ENCODE measurements at regions not wholly inside any gene's neighbourhood (a gene's known extent, or its start where the extent isn't known, plus 50 kb on each side); places are given as distances from the start of the nearest gene placed in this dataset.
"Not testable (repeated sequence)": the region's sequence is repeated elsewhere in the genome, so short reads cannot be mapped to it uniquely, and the experiment has no call there.

DNA sequence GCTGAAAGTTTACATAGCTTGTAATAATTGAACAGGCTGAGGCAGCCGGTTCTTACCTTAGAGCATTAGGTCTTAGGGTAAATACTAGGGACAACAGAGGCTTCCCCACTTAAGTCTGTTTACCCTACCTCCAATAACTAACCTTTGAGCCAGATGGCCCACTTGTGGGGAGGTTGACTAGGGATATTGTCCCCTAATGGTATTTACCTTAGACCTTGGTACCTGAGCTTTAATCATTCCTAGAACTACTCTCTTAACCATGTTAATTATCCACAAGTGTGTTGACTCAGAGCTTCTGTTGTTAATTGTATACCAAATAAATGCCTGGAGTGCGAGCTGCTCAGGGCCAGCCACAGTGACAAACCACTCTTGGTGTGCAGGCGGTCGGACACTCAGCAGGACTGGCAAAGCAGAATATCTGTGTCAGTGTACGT is 299.2 kb downstream of the TRIML1 start:
- DNase-seq, result not testable (repeated sequence)

DNA sequence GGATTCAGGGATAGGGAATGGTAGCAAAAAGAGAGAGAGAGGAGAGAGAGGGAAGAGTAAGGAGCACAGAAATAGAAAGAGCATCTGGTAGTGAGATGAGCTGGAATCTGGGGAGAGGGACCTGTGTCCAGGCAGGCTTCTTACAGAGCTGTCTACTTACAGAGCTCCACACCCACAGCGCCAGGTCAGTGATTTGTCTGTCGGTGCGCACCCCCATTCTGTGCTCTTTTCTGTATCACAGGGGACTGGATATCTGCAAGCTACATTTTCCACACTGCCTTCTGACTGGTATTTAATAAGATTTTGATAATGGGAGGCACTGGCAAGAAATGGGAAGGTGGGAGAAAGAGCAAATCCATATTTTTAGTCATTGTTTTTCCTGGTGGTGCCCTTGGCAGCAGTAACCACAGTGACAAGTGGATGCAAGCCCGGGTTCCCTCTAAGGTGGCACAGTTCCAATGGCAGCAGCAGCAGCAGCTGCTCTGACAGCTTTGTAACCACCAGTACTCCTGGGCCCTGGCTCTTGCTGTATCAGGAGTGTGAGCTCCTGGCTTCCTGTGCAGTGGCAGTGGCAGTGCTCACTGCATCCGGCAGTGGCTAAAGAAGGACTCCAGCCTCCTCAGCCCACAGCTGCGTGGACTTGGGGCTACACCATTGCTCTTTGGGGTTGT is 300.5 kb downstream of the TRIML1 start:
- DNase-seq, result no peak

DNA sequence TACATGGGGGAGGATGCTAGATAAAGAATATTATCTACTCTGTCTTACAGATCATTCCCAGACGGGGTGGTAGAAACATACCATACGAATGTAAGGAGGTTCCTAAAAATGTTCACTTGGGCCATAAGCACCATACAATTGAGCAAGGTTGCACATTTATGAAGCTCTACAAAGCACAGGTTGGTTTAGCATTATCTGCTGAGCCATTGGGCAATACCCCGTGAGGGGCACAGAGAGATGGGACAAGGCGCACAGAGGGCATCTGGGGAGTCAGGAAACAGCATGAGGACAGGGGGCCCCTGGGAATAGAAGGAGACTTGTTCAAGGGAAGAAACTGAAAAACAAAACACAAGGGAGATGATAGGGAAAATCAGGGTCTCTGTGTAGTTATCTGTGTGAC is 305.3 kb downstream of the TRIML1 start:
- DNase-seq, result no peak

DNA sequence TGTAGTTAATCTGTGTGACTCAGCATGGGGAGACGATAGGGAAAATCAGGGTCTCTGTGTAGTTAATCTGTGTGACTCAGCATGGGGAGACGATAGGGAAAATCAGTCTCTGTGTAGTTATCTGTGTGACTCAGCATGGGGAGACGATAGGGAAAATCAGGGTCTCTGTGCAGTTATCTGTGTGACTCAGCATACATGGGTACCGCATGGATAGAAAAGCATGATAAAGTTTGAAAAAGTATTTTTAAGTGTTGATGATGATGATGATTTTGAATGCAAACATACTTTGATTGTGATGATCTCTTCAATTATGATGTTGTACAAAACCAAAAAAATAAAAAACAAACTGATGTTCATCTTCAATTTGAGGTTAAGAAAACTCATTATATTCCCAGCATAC is 309.8 kb downstream of the TRIML1 start:
- not testable (repeated sequence) for DNase-seq

DNA sequence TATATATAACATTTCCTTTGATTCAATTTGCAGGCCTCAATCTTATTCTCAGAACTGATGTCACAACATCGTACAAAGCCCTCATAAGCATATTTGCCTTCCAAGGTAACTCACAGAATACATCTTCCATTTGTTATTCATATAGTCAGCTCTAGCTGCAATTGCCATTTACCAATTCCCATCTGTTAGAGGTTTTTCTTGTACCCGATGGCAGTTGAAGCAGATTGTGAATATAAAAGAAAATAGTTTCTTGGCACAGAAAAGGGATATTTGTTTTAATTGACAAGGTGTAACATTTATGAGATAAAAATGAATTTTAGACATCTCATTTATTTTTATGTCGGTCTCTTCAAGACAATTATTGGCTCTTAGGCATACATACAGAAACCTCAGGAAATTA is 311.3 kb downstream of the TRIML1 start:
- DNase-seq, result no peak

DNA sequence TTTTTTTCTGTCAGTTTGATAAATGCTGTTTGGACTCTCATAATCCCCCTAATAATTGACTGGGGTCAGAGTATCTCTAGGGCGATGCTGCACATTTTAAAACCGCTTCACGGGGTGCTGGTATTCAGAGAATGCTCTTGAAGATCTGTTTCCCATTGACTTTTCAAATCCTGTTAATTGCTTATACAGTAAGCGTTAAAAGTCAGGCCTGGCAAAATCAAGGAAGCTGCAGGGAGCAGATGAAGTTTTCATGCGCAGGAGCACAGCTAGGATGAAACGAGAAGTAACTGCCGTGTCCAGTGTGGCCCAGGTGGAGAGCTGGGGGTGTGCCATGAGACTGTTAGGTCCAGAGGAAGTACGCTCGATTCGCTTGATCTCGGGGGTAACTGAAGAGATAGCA is 312.9 kb downstream of the TRIML1 start:
- DNase-seq, result no peak

DNA sequence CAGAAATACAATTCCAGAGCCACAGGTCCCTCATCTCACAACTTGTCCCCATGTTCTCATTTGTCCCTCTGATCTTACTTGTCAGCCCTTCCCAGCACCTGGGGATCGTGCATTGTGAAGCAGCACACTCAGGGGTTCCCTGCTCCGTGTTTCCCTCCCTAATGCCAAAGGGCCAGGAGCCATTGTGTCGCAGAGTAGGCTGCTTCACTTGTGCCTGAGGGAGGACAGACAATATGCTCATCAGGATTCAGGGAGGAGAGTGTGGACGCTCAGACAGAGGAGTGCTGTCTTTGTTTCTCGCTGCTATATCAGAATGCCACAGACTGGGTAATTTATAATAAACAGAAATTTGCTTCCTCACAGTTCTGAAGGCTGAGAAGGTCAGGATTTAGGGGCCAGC is 315.3 kb downstream of the TRIML1 start:
- no peak for DNase-seq

DNA sequence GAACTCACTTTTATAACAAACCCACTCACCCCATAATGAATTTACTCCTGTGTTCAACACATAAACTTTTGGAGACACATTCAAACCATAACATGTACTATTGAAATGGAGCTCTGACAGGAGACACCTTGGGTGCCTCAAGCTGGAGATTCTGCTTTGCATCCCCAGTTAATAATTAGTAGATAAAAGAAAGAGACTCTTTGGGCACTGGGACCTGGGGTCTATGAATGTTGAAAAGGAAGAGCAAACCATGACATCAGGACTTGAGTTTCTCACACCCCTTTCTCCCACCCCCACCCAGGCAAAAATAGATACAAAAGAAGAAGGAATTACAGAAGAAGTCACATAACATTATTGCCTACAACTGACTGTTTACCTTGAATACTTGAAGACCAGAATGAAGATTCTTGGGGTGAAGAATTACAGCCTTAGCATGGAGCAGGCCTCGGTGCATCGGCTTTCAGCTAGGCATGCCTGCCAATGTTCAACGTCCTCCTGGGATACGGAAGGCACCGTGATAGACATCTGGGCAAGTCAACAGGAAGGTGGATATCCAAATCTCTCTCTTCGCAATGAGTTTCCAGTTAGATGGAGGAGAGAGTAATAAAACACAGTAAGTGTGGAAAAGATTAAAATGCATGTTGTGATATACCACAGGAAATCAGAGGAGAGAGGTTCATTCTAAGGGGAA is 316.0 kb downstream of the TRIML1 start:
- no peak for DNase-seq

DNA sequence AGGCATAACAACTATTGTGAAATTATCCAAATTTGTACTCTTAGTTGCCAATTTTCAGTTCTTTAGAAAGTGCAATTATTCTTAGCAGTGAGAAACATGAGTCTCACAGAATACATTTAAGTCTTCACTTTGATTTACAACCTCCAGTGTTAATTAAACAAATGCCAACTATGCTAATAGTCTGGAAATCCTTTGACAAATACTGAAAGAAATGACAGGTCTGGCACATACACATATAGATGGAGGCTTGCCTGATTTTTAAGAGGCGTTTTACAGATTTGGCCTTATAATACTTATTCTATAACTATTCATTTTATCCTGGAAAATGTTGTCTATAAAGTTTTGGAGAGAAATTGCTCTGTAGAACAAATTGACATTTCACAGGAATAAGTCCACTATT is 320.1 kb downstream of the TRIML1 start:
- no peak for DNase-seq

DNA sequence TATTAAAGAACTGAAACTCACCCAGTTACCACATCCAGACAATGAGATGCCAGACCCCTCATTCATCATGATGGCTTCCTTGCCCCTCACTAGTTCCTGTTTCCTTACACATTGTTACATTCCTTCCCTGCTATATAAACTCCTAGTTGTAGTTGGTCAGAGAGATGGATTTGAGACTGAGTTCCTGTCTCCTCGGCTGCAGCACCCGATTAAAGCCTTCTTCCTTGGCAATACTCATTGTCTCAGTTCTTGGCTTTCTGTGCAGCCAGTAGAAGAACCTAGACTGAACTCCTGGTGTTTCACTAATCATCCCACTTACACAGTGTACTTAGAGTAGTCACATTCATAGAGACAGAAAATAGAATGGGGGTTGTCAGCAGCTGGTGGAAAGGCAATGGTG is 324.7 kb downstream of the TRIML1 start:
- DNase-seq, result no peak

DNA sequence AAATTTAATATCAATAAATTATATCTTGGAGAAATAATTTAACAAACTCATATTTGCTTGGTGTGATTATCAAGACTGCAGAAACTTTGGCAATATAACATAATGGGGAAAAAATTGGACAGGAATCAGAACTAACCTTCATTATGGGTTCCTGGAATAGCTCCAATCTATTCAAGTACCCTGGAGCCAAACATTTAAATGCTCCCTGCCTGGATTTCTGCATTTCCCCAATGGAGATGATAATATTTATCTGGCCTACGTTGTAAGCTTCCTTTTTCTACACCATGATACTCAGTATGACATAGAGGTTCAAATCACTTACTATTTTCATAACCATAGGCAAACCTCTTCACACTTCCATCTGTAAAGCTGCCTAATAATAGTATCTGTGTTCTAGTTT is 326.8 kb downstream of the TRIML1 start:
- no peak for DNase-seq

DNA sequence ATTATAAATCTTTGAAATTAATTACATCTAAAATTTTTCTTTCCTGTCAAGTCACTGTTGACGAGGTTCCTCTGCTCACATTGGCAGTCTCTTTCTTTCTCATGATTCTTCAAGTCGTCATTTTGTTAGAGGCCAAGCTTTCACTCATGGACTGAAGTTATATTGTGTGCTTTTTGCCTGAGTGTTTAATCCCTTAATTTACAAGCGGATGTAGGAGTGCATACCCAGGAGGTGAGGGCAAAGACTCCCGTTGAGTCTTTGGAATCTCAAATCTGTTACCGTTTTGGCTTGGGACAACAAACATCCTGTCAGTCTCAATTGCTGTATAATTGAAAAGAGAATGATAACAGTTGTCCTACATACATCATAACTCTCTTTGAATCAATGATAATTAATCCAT is 345.0 kb downstream of the TRIML1 start:
- DNase-seq, result no peak

DNA sequence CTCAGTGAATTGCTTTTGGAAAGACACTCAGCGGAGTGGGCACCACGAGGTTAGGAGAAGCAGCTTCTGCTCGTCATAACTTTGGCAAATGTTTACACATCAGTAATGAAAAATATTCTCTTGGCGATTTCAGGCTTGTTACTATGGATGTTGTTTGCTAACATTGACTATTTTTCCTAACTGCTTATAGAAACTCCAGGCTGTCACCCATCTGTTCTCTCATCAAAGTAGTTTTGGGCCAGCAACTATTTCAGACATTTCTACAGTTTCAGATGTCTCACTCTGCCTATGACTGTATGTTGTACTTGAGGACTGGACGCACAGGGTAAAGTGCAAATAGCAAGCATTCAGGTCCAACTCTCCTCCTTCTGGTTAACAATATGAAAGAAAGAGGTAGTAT is 346.7 kb downstream of the TRIML1 start:
- DNase-seq, result no peak

DNA sequence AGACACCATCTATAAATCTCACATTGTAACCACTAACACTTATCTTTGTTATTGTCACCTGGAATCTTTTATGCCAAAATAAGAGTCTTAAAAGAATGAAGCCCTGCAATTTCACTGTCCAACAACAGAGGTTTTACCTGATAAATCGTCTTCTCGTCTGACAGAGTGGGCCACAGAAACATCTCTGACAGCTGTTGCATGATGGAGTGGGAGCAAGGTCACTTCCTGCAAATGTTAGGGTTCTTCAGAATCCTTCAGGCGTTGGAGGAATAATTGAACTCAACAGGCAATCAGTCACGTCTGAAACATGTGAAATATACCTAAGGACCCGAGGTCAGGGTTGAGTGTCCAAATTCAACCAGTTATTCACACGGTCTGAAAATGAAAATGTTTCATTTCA is 353.6 kb downstream of the TRIML1 start:
- no peak for DNase-seq

DNA sequence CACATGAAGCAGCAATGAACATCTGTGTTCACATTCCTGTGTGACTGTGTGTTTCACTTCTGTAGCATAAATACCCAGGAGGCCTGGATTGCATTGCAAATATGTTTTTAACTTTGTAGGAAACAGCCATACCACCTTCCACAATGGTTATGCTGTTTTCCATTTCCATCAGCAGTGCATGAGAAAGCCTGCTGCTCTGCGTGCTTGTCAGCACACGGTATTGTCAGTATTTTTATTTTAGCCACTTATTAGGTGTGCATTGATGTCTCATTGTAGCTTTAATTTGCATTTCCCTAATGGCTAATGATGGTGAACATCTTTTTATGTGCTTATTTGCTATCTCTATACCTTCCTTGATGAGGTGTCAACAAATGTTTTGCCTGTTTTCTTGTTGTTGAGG is 355.9 kb downstream of the TRIML1 start:
- DNase-seq, result no peak

DNA sequence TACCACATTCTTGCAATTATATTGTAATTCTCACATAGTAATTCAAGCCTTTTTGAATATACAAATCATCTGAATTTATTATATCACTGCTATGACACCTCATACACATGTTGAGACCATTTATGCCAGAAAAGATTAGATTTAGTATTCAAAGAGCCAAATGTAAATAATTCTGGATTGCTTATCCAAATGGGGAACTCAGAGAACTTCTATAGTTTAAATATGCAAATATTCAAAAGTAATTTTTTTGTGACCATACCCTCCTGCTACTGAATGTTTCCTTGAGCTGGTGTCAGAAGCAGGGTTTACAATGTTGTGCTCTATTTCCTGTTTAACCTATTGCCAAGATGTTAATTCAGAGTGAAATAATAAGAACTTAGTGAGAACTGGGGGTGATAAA is 372.2 kb downstream of the TRIML1 start:
- DNase-seq, result no peak

DNA sequence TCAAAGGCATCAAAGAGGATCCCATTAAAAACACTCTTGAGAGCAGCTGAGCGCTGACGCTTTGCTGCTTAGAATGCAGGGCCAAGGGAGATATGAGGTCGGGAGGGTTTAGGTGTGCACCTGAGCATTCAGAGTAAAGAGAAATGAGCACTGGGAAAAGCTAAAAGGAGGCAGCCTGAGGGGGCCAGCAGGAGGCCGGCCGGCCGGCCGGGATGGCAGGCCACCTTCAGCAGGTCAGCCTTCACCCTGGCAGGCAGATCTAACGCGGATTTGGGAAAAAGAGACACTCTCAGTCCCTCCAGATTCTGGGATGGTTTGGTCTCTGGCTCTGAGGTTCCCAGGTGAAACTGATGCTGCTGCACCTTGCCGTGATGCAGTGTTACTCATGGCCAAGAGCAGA is 393.5 kb downstream of the TRIML1 start:
- no peak for DNase-seq

DNA sequence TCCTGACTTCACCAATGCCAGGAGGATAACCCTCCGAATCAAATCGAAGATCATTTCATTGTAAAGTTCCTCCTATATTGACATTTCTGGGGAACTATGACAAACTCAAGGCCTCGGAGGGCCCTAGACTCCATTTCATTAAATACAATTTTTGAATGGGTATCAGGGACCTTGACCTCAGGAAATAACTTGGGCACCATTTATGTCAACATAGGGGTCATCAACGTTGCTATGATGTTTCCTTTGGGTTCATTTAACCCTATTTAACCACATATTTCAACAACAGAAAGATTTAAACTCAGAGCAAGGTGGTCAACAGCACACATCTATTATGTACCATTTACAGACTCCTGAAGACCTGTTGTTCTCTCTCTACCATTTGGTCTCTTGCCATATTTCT is 395.1 kb downstream of the TRIML1 start:
- DNase-seq, result no peak

DNA sequence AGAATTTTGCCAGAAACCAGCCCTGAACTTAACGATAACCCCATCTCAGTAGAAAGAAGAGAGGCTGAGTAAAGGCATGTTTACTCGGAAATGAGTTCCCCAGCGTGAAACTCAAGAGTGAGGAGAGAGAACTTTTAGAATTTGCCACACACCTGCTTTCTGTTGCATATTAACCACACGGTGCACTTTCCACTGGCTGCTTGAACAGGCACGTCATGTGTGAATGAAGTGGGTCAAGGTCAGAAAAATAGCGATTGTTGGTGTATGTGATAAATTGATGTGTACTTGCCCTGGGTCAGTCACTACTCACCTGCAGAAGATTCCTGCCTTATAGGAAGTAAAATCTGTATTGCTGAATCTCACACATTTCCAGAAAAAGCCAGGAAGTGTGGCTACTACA is 395.7 kb downstream of the TRIML1 start:
- no peak for DNase-seq

DNA sequence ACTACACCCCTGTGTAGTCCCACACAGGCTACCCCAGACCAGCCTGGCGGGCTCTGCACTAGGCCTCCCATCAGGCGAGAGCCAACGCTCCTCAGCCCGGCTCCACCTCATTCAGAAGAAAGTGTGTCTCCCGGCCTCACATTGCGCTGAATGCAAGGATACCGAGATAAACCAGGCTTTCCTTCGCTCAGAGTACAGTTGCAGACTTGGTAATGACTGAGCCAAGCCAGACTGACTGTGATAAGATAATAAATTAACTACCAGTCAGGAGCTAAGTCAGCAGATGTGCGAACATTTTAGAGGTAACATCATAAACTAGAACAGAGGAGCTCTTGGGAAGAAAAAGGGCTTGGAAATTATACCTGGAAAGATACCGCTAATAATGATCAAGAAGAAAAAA is 397.6 kb downstream of the TRIML1 start:
- no peak for DNase-seq

DNA sequence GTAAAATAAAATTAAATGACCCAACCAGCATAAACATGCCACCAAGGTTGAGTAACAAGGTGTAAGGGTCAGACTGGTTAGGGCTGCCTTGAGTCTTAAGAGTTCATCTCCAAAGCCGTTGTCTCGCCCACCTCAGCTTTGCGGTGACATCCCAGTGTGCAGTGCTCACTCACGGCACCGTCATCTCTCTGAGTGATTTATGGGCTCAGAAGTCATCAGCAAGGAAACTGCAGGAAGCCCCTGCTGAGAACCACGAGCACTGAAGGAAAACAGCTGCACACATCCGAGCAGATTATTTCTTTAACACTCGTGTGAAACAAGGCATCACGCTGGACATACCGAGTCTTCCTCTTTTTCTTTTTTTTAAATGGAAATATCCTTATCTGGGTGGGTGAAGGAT is 411.1 kb downstream of the TRIML1 start:
- no peak for DNase-seq

DNA sequence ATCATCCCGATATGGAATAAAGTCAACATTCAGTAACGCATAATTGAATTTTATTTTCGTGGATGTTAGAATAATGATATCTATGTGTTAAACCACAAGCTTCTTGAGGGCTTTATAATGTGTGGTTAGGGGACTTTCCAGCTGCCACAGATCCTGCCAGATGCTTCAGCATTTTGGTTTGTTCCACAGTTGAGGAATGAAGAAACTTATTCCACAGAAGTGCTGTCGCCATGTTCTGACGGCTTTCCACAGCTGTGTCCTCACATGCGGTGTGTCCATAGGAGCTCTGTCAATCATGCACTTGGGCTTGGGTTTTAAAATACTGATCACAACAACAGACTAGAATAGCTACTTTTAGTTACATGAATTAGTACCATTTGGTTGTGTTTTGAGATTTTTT is 411.9 kb downstream of the TRIML1 start:
- DNase-seq, result no peak

DNA sequence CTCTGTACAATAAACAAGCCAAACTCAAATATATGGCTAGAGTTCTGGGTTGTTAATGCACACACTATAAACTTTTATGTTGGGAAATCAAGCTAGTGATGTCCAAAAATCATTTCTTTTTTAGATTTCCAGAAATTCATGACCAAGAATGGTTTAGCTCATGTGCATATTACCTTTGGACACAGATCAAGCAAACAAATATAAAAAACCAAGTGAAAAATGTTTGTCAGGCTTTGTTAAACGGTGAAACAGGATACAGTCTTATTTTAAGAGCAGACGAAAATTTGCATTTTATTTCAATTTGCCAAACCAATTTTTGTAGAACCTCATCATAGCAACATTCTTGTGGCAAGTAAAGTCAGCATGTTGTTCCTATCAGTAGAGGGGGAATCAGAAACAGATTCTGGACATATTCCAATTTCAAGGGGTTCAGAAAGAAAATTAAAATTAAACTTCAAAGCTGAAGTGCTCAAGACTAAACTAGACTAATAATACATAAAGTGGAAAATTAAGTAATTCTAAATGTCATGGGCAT is 413.6 kb downstream of the TRIML1 start:
- DNase-seq, result no peak

DNA sequence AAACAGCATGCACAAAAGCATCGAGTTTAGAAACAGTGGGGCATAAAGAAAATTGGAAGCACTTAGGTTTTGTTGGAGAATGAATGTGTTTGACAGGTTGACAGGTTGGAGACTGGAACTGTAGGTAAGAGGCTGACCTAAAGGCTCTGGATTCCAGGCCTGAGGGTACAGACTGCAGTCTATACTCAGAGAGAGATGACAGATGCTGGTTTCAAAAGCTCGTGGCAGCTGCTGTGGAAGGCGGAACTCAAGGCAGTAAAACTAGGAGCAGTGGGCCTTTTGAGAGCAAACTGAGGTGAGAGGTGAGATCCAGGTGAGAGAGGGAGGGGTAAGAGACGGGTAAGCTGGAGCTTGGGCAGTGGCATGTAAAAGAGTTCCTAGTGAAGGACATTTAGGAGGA is 415.2 kb downstream of the TRIML1 start:
- no peak for DNase-seq

DNA sequence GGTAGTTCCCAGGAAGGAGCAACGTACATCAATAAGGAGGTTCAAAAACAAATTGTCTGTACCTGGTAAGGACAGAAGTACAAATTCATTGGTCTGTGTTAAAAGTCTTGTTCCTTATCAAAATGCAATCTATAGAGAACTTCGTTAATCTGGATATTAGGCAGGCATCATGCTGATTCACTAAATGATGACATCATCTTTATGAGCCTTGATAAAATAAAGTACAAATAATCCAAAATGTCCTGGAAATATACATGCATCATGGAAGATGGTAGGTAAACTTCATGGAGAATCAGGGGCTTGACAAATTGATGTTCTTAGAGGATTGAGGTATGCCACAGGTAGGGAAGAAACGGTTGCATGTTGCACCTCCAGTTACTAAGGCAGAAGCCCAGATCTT is 433.9 kb downstream of the TRIML1 start:
- no peak for DNase-seq
